Esophagus squamous epithelium (tissue), 5 donors: ENCODE measurements at regions not wholly inside any gene's neighbourhood (a gene's known extent, or its start where the extent isn't known, plus 50 kb on each side); places are given as distances from the start of the nearest gene placed in this dataset.

Experiments
- DNase-seq: peaks from one replicate; lab custom pipeline; 2025; lab: John Stamatoyannopoulos, UW
- H3K27ac ChIP-seq, 4 donors: fragments of 200-600 bp; sonication (generic); one replicate each; pipeline ENCODE4 v1.5.1; 2016 to 2019; ENCODE audit warnings: mild to moderate bottlenecking in 1 of 4
- H3K27me3 ChIP-seq, 4 donors: fragments of 200-600 bp; sonication (generic); 1 replicate in 3 of 4; 2 replicates in 1 of 4; pipeline versions ENCODE4 v1.5.1 to v1.6.0; 2017 to 2021; ENCODE audit warnings: antibody characterized with exemption in 1 of 4
- H3K36me3 ChIP-seq, 3 donors: fragments of 200-600 bp; sonication (generic); one replicate each; pipeline ENCODE4 v1.5.1; 2016 to 2019
- H3K4me1 ChIP-seq, 3 donors: fragments of 200-600 bp; sonication (generic); one replicate each; pipeline ENCODE4 v1.5.1; 2017 to 2019
- H3K4me3 ChIP-seq, 4 donors: fragments of 200-600 bp; sonication (generic); 1 replicate in 3 of 4; 2 replicates in 1 of 4; pipeline ENCODE4 v1.5.1; 2016 to 2019; ENCODE audit warnings: mild to moderate bottlenecking in 2 of 4, moderate library complexity in 1 of 4
- H3K9me3 ChIP-seq, 3 donors: fragments of 200-600 bp; sonication (generic); one replicate each; pipeline ENCODE4 v1.5.1; 2016 to 2019
- POLR2A ChIP-seq, 4 donors: fragments of 450-650 bp; IDR thresholded peaks; one replicate each; pipeline ENCODE4 v1.6.1; 2017; ENCODE audit warnings: antibody characterized with exemption in 4 of 4, mild to moderate bottlenecking in 4 of 4, moderate library complexity in 3 of 4
- WGBS, 2 donors: methylation state at CpG; one replicate each; pipeline ENCODE4 v1.1.5; 2018; 5-methylcytosine and 5-hydroxymethylcytosine counted together
- intact Hi-C: fragments of 100-400 bp; cut with DNase I; formaldehyde crosslinking; loops from one replicate; pipeline ENCODE4 v1.15.0; 2022
- TF ChIP-seq, protein P1 (sequence below), 6 experiments: fragments of 450-650 bp in 4 of 6; fragments of 200-600 bp in 2 of 6; sonication (generic) in 2 of 6; IDR thresholded peaks; one replicate each; pipeline ENCODE4 v1.5.1; 2016 to 2019; ENCODE audit warnings: antibody characterized with exemption in 6 of 6, mild to moderate bottlenecking in 4 of 6, moderate library complexity in 4 of 6
- donor health status: DM: yes; HTN: yes; CAD: no.

DNA sequence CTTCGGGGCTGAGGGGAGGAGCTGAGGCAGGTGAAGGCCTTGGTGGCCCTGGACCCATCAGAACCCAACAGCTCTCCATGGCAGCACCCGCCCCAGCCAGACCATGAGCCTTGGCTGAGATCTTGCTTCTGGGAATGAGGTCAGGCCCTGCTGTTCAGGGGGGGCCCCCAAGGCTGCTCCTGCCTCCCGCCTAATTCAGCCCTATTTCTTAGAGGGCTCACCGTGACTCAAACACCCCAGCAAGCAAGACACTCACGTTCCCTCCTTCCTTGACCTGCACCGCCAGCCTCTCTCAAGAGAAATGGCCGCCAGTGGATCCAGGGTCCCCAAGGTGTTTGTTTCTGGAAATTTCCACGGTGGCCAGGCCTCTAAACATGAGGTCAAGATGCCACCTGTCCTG, 61.4 kb upstream of the PPP1R26 start:
- peaks cover 0 to 64% (median 0%) of the 10 kb centered on the region in 4 donors for H3K27me3 ChIP-seq
- H3K9me3 ChIP-seq = no peaks in the 10 kb centered on the region
- no peak for DNase-seq
- H3K27ac ChIP-seq = no peak overlapping the region
- H3K4me3 ChIP-seq = no peak overlapping the region
- TF ChIP-seq POLR2A (IDR thresholded peaks at IDR 0.05) = no peak
- TF ChIP-seq, protein P1, sequence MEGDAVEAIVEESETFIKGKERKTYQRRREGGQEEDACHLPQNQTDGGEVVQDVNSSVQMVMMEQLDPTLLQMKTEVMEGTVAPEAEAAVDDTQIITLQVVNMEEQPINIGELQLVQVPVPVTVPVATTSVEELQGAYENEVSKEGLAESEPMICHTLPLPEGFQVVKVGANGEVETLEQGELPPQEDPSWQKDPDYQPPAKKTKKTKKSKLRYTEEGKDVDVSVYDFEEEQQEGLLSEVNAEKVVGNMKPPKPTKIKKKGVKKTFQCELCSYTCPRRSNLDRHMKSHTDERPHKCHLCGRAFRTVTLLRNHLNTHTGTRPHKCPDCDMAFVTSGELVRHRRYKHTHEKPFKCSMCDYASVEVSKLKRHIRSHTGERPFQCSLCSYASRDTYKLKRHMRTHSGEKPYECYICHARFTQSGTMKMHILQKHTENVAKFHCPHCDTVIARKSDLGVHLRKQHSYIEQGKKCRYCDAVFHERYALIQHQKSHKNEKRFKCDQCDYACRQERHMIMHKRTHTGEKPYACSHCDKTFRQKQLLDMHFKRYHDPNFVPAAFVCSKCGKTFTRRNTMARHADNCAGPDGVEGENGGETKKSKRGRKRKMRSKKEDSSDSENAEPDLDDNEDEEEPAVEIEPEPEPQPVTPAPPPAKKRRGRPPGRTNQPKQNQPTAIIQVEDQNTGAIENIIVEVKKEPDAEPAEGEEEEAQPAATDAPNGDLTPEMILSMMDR (IDR thresholded peaks at IDR 0.05) = no peak
- 60 to 81% methylated on average over 1 to 8 of the region's 8 CpGs for WGBS, 2 donors
- intact Hi-C loops = no loop called here
- H3K36me3 ChIP-seq = no peaks in the 10 kb centered on the region
- peaks cover 0 to 4% (median 0%) of the 10 kb centered on the region in 3 donors for H3K4me1 ChIP-seq

DNA sequence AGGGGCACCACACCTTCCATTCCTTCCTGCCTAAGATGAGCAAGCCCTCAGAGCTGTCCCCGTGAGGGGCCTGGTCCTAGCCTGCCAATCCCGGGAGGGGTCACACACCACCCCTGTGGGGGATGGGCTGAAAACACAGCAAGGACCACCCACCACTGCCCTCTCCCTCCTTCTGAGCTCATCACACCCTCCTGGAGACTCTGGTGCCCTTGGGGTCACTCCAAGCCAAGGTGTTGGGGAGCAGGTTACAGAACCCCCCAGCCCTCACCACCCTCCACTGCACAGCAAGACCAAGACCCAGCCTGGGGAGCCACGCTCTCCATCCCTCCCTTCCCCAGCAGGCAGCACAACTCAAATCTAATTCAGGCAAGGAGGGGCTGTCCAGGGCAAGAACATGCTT, 60.5 kb upstream of the PPP1R26 start:
- H3K27me3 ChIP-seq = peaks cover 0 to 55% (median 0%) of the 10 kb centered on the region in 4 donors
- no peak for DNase-seq
- no peak for TF ChIP-seq POLR2A (IDR thresholded peaks at IDR 0.05)
- TF ChIP-seq, protein P1 (IDR thresholded peaks at IDR 0.05) = no peak
- H3K4me3 ChIP-seq = no peak overlapping the region
- no peaks in the 10 kb centered on the region for H3K36me3 ChIP-seq
- WGBS, 2 donors = 16 to 33% methylated on average over 2 of the region's 3 CpGs
- peaks cover 0 to 9% (median 6%) of the 10 kb centered on the region in 3 donors for H3K9me3 ChIP-seq
- H3K4me1 ChIP-seq = peaks cover 0 to 4% (median 0%) of the 10 kb centered on the region in 3 donors
- H3K27ac ChIP-seq = no peak overlapping the region
- intact Hi-C loops = no loop called here

- no peak for DNase-seq
- H3K27me3 ChIP-seq = peaks cover 0 to 30% (median 0%) of the 10 kb centered on the region in 4 donors
- no peak overlapping the region for H3K4me3 ChIP-seq
- no peak overlapping the region for H3K27ac ChIP-seq
- no peaks in the 10 kb centered on the region for H3K36me3 ChIP-seq
- TF ChIP-seq, protein P1 (IDR thresholded peaks at IDR 0.05) = no peak
- no peak for TF ChIP-seq POLR2A (IDR thresholded peaks at IDR 0.05)
- H3K4me1 ChIP-seq = no peaks in the 10 kb centered on the region
- intact Hi-C loops = no loop called here
- H3K9me3 ChIP-seq = peaks cover 0 to 9% (median 6%) of the 10 kb centered on the region in 3 donors
- 63 to 81% methylated on average over 10 to 15 of the region's 15 CpGs for WGBS, 2 donors
These were observed 57.1 kb upstream of the PPP1R26 start for GRCh38 chr9:135422341-135422944.

DNA sequence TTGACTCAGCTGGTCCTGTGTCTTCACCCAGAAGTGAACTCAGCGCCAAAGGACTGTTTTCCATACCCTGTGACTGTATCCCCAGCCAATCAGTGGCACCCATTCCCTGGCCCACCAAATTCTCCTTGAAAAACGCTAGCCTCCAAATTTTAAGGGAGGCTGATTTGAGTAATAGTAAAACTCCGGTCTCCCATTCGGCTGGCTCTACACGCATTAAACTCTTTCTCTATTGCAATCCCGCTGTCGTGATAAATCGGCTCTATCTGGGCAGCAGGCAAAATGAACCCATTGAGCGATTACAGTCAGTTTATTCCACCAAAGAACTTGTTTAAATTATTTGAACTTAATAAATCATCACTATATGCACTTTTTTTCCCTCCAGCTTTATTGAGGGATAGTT, 55.9 kb upstream of the PPP1R26 start:
- DNase-seq = no peak
- no peak overlapping the region for H3K27ac ChIP-seq
- no peaks in the 10 kb centered on the region for H3K4me1 ChIP-seq
- H3K4me3 ChIP-seq = no peak overlapping the region
- peaks cover 0 to 9% (median 6%) of the 10 kb centered on the region in 3 donors for H3K9me3 ChIP-seq
- 94 to 95% methylated on average over 9 of the region's 9 CpGs for WGBS, 2 donors
- intact Hi-C loops = no loop called here
- TF ChIP-seq, protein P1 (IDR thresholded peaks at IDR 0.05) = no peak
- TF ChIP-seq POLR2A (IDR thresholded peaks at IDR 0.05) = no peak
- H3K27me3 ChIP-seq = peaks cover 0 to 28% (median 0%) of the 10 kb centered on the region in 4 donors
- no peaks in the 10 kb centered on the region for H3K36me3 ChIP-seq
